ENCODE measurements at regions not wholly inside any gene's neighbourhood (a gene's known extent, or its start where the extent isn't known, plus 50 kb on each side); places are given as distances from the start of the nearest gene placed in this dataset.

DNA sequence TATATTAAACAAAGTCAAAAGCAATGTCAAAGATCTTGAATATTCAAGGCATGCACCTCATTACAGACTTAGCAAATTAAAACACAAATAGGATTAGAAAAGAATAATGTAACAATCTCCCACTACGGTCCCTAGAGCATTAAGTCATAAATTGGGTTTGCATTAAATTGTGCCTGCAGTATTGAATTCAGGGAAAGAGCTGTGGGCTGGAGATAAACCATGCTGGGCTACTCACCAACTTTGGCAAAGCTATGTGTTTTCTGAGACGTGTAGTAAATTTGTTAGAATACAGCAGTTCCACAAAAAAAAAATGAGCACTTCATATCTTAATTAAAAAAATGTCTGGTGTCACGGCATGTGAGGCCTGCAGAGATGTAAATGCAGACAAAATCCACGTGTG lies 241.6 kb downstream of the SNX10 start:
- H3K27me3 Mint-ChIP-seq, result peaks cover 25 to 56% of the 10 kb centered on the region in 2 donors
- POLR2A ChIA-PET (ENCODE audit: partially characterized antibody), result no interaction called here
- H3K36me3 Mint-ChIP-seq, result no peaks in the 10 kb centered on the region
- no peak overlapping the region for H3K27ac ChIP-seq (ENCODE audit: low read depth, low read length)
- H3K4me1 ChIP-seq (ENCODE audit: insufficient read depth, low read length), result no peaks in the 10 kb centered on the region
- H3K36me3 ChIP-seq (ENCODE audit: insufficient read depth, low read length), result no peaks in the 10 kb centered on the region
- H3K9me3 Mint-ChIP-seq, result peaks cover 0 to 2% (median 0%) of the 10 kb centered on the region in 8 donors
- H3K4me3 Mint-ChIP-seq, result no peak overlapping the region
- H3K27me3 ChIP-seq (ENCODE audit: insufficient read depth, low read length), result no peaks in the 10 kb centered on the region
- CTCF ChIA-PET (ENCODE audit: partially characterized antibody), result no interaction called here
- H3K4me1 Mint-ChIP-seq, result no peaks in the 10 kb centered on the region
- intact Hi-C loops (cut with micrococcal nuclease), result no loop called here
- no peak overlapping the region for H3K27ac Mint-ChIP-seq
- no peak for DNase-seq
- no peak overlapping the region for H3K4me3 ChIP-seq (ENCODE audit: low read length in 2 of 2)
- H3K9me3 ChIP-seq (ENCODE audit: control insufficient read depth in 1 of 2, low read length in 2 of 2), result no peaks in the 10 kb centered on the region

DNA sequence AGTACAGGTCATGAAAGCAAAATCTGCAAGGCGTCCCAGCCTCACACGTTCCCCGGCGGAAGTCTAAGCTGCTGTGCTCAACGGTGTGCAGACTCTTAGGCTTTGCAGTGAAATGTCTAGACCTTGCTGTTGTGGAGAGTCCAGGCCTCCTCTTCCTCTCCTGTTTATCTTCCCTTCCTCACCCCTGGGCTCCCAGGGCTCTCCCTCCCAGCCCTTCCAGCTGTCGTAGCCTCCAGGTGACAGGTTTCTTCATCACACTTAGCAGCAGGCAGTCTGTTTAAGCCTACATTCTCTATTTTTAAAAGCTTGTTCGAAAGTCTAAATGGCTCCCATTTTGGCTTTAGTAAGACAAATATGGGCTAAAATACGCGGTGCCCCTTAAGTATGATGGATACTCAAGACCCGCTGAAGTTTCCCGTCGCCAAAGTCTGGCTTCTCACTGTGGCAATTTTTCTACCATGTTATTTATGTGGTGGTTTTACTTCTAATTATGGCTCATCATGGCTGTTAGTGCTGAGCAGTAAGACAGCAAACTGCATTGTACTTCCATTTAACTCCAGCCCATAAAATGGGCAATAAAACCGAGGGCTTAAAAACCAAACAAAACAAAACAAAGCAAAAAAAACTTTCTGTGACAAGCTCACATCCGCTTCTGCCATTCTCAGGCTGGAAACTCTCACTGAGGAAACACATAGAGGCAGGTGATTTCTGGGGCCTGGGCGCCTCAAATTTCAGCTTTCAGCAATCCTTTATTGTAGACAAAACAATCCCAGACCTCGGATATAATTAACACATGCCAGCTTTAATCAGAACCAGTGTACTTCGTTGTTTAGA lies 243.2 kb downstream of the SNX10 start:
- H3K4me3 Mint-ChIP-seq, result no peak overlapping the region
- POLR2A ChIA-PET (ENCODE audit: partially characterized antibody), result no interaction called here
- peaks cover 0 to 2% (median 0%) of the 10 kb centered on the region in 8 donors for H3K9me3 Mint-ChIP-seq
- no peak overlapping the region for H3K4me3 ChIP-seq (ENCODE audit: low read length in 2 of 2)
- no peaks in the 10 kb centered on the region for H3K9me3 ChIP-seq (ENCODE audit: control insufficient read depth in 1 of 2, low read length in 2 of 2)
- H3K4me1 ChIP-seq (ENCODE audit: insufficient read depth, low read length), result no peaks in the 10 kb centered on the region
- peaks cover 23 to 62% of the 10 kb centered on the region in 2 donors for H3K27me3 Mint-ChIP-seq
- CTCF ChIA-PET (ENCODE audit: partially characterized antibody), result no interaction called here
- no peaks in the 10 kb centered on the region for H3K4me1 Mint-ChIP-seq
- DNase-seq, result no peak
- no peaks in the 10 kb centered on the region for H3K27me3 ChIP-seq (ENCODE audit: insufficient read depth, low read length)
- intact Hi-C loops (cut with micrococcal nuclease), result no loop called here
- H3K36me3 ChIP-seq (ENCODE audit: insufficient read depth, low read length), result no peaks in the 10 kb centered on the region
- no peaks in the 10 kb centered on the region for H3K36me3 Mint-ChIP-seq
- peak overlapping the region in 1 of 7 donors; percentile 84 for H3K27ac Mint-ChIP-seq
- no peak overlapping the region for H3K27ac ChIP-seq (ENCODE audit: low read depth, low read length)

DNA sequence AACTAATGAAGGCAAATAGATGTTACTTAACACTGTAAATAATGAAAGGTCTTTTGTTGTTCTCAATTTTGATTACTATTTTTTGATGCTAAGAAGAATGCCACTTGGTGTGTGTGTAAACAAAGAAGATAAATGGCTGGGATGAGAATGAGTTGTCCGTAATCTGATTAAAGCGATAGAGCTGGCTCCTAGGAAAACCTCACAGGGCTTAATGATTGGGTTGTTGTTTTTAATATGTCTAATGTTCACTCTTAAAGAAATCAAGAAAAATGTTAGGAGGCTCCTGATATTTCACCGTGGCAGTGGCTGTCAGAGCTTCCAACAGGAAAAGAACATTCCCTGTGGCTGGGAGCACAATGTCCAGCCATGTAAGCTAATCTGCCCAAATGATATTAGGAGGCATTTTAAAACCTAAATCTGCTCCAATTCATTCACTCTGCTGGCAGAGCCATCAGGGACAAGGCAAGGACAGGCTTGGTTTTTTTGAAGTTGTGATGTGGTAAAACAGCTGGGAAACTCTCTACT lies 243.9 kb downstream of the SNX10 start:
- Mint-ChIP-seq H3K4me1 (no peaks in the 10 kb centered on the region), H3K27me3 (peaks cover 22 to 64% of the 10 kb centered on the region in 2 donors), H3K9me3 (peaks cover 0 to 2% (median 0%) of the 10 kb centered on the region in 8 donors), H3K4me3 (no peak overlapping the region), H3K27ac (no peak overlapping the region), H3K36me3 (no peaks in the 10 kb centered on the region)
- no peaks in the 10 kb centered on the region for H3K4me1 ChIP-seq (ENCODE audit: insufficient read depth, low read length)
- POLR2A ChIA-PET (ENCODE audit: partially characterized antibody), result no interaction called here
- no peaks in the 10 kb centered on the region for H3K36me3 ChIP-seq (ENCODE audit: insufficient read depth, low read length)
- H3K27ac ChIP-seq (ENCODE audit: low read depth, low read length), result no peak overlapping the region
- CTCF ChIA-PET (ENCODE audit: partially characterized antibody), result no interaction called here
- DNase-seq, result no peak
- intact Hi-C loops (cut with micrococcal nuclease), result no loop called here
- H3K9me3 ChIP-seq (ENCODE audit: control insufficient read depth in 1 of 2, low read length in 2 of 2), result no peaks in the 10 kb centered on the region
- H3K4me3 ChIP-seq (ENCODE audit: low read length in 2 of 2), result no peak overlapping the region
- no peaks in the 10 kb centered on the region for H3K27me3 ChIP-seq (ENCODE audit: insufficient read depth, low read length)

DNA sequence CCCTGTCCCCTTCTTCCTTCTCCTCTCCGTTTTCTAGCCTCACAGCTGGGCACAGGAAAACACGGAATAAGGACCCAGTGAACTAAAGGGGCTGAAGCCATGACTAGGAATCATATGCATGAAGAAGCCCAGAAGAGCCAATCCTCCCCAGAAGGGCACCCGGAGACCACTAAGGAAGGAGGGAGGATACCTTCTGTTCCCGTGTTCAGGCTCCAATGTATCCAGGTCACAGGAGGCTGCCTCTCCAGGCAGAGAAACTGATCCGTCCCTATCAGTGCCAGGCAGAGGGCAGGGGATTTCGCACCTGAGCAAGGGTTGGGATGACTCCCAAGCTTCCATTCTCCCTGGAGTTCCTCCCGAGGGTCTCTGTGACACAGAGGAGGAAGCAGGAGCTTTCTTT lies 246.6 kb downstream of the SNX10 start:
- peaks cover 23 to 53% of the 10 kb centered on the region in 2 donors for H3K27me3 Mint-ChIP-seq
- no peaks in the 10 kb centered on the region for H3K9me3 ChIP-seq (ENCODE audit: control insufficient read depth in 1 of 2, low read length in 2 of 2)
- H3K36me3 ChIP-seq (ENCODE audit: insufficient read depth, low read length), result no peaks in the 10 kb centered on the region
- H3K4me3 Mint-ChIP-seq, result no peak overlapping the region
- H3K4me1 ChIP-seq (ENCODE audit: insufficient read depth, low read length), result no peaks in the 10 kb centered on the region
- H3K4me3 ChIP-seq (ENCODE audit: low read length in 2 of 2), result no peak overlapping the region
- no peaks in the 10 kb centered on the region for H3K4me1 Mint-ChIP-seq
- intact Hi-C loops (cut with micrococcal nuclease), result no loop called here
- H3K27ac ChIP-seq (ENCODE audit: low read depth, low read length), result no peak overlapping the region
- no peaks in the 10 kb centered on the region for H3K36me3 Mint-ChIP-seq
- H3K9me3 Mint-ChIP-seq, result peaks cover 0 to 2% (median 0%) of the 10 kb centered on the region in 8 donors
- CTCF ChIA-PET (ENCODE audit: partially characterized antibody), result no interaction called here
- H3K27ac Mint-ChIP-seq, result no peak overlapping the region
- POLR2A ChIA-PET (ENCODE audit: partially characterized antibody), result no interaction called here
- H3K27me3 ChIP-seq (ENCODE audit: insufficient read depth, low read length), result no peaks in the 10 kb centered on the region
- DNase-seq, result no peak

DNA sequence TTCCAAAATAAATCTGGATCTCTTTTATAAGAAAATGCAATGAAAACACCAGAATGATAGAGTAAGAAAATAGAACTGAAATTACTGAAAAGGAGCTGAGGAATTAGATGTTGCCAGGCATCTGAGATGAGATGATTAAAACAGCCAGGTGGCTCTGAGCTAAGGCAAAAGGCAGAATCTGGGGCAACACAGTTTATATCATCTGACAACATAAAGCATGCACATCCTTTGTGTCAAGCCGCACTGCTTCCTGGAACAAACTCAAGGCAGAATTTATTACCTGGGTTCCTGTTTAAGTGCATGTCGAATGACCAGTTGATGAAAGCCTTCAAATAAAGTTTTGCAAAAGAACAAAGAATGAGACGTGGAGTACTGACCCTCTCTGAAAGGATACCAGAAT lies 247.0 kb downstream of the SNX10 start:
- no peaks in the 10 kb centered on the region for H3K36me3 ChIP-seq (ENCODE audit: insufficient read depth, low read length)
- no peak overlapping the region for H3K4me3 ChIP-seq (ENCODE audit: low read length in 2 of 2)
- ChIA-PET CTCF (ENCODE audit: partially characterized antibody) (no interaction called here), POLR2A (ENCODE audit: partially characterized antibody) (no interaction called here)
- no peak overlapping the region for H3K27ac Mint-ChIP-seq
- H3K4me1 Mint-ChIP-seq, result no peaks in the 10 kb centered on the region
- no peak overlapping the region for H3K4me3 Mint-ChIP-seq
- no peaks in the 10 kb centered on the region for H3K27me3 ChIP-seq (ENCODE audit: insufficient read depth, low read length)
- no peak overlapping the region for H3K27ac ChIP-seq (ENCODE audit: low read depth, low read length)
- H3K36me3 Mint-ChIP-seq, result no peaks in the 10 kb centered on the region
- H3K9me3 ChIP-seq (ENCODE audit: control insufficient read depth in 1 of 2, low read length in 2 of 2), result no peaks in the 10 kb centered on the region
- DNase-seq, result no peak
- intact Hi-C loops (cut with micrococcal nuclease), result no loop called here
- H3K9me3 Mint-ChIP-seq, result peaks cover 0 to 2% (median 0%) of the 10 kb centered on the region in 8 donors
- peaks cover 25 to 53% of the 10 kb centered on the region in 2 donors for H3K27me3 Mint-ChIP-seq
- no peaks in the 10 kb centered on the region for H3K4me1 ChIP-seq (ENCODE audit: insufficient read depth, low read length)

DNA sequence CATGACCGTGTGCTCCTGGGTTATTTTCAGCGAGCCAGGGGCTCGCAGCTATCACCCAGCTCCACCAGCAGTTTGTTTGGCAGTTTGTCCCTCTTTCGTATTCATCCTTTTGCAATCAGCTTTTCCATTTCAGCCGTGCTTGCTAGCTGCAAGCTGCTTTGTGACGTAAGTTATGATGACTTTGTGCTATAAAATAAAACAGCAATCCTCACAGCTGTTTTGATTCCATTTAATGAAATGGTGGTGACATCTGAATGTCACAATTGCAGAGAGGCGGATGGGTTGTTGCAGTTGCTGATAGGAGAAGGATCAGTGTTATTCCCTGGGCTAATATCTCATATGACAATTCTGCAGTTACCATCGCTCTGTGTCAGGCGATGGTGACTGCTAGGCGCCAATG lies 251.7 kb downstream of the SNX10 start:
- intact Hi-C loops (cut with micrococcal nuclease), result no loop called here
- Mint-ChIP-seq H3K9me3 (peaks cover 0 to 2% (median 0%) of the 10 kb centered on the region in 8 donors), H3K4me1 (no peaks in the 10 kb centered on the region), H3K27ac (no peak overlapping the region), H3K27me3 (peaks cover 25 to 27% of the 10 kb centered on the region in 2 donors), H3K36me3 (no peaks in the 10 kb centered on the region), H3K4me3 (no peak overlapping the region)
- Histone ChIP-seq H3K36me3 (ENCODE audit: insufficient read depth, low read length) (no peaks in the 10 kb centered on the region), H3K27me3 (ENCODE audit: insufficient read depth, low read length) (no peaks in the 10 kb centered on the region), H3K4me3 (ENCODE audit: low read length in 2 of 2) (no peak overlapping the region), H3K9me3 (ENCODE audit: control insufficient read depth in 1 of 2, low read length in 2 of 2) (no peaks in the 10 kb centered on the region), H3K4me1 (ENCODE audit: insufficient read depth, low read length) (no peaks in the 10 kb centered on the region), H3K27ac (ENCODE audit: low read depth, low read length) (no peak overlapping the region)
- ChIA-PET CTCF (ENCODE audit: partially characterized antibody) (no interaction called here), POLR2A (ENCODE audit: partially characterized antibody) (no interaction called here)
- DNase-seq, result no peak

DNA sequence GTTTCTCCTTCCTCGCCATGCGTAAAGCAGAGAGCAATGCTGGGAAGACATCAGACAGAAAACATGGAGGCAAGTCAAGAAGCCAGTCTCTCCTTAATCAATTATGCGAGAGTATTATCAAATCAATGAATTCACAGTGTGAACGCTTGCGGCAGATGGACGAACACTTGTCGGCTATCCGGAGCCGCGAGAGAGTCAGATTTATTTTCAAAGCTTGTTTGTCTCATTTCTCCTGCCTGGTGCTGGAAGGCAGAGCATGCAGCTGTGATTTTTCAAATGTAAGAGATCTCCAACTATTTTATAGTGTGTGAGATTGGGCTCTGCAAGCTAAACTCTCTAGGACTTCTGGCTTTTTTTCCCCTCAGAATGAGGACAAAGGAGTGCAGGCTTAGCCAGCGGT lies 252.3 kb downstream of the SNX10 start:
- CTCF ChIA-PET (ENCODE audit: partially characterized antibody), result no interaction called here
- H3K4me1 Mint-ChIP-seq, result no peaks in the 10 kb centered on the region

More for the DNA sequence above, 252.3 kb downstream of the SNX10 start:
- DNase-seq, result no peak
- no peak overlapping the region for H3K4me3 Mint-ChIP-seq
- peaks cover 26 to 27% of the 10 kb centered on the region in 2 donors for H3K27me3 Mint-ChIP-seq
- H3K36me3 ChIP-seq (ENCODE audit: insufficient read depth, low read length), result no peaks in the 10 kb centered on the region
- POLR2A ChIA-PET (ENCODE audit: partially characterized antibody), result no interaction called here
- H3K27ac ChIP-seq (ENCODE audit: low read depth, low read length), result no peak overlapping the region
- H3K4me3 ChIP-seq (ENCODE audit: low read length in 2 of 2), result no peak overlapping the region
- intact Hi-C loops (cut with micrococcal nuclease), result no loop called here
- no peak overlapping the region for H3K27ac Mint-ChIP-seq
- no peaks in the 10 kb centered on the region for H3K4me1 ChIP-seq (ENCODE audit: insufficient read depth, low read length)
- H3K9me3 Mint-ChIP-seq, result peaks cover 0 to 2% (median 0%) of the 10 kb centered on the region in 8 donors
- H3K9me3 ChIP-seq (ENCODE audit: control insufficient read depth in 1 of 2, low read length in 2 of 2), result no peaks in the 10 kb centered on the region
- H3K36me3 Mint-ChIP-seq, result no peaks in the 10 kb centered on the region
- H3K27me3 ChIP-seq (ENCODE audit: insufficient read depth, low read length), result peaks cover 2% of the 10 kb centered on the region
